ENCODE measurements at regions not wholly inside any gene's neighbourhood (a gene's known extent, or its start where the extent isn't known, plus 50 kb on each side); places are given as distances from the start of the nearest gene placed in this dataset.

DNA sequence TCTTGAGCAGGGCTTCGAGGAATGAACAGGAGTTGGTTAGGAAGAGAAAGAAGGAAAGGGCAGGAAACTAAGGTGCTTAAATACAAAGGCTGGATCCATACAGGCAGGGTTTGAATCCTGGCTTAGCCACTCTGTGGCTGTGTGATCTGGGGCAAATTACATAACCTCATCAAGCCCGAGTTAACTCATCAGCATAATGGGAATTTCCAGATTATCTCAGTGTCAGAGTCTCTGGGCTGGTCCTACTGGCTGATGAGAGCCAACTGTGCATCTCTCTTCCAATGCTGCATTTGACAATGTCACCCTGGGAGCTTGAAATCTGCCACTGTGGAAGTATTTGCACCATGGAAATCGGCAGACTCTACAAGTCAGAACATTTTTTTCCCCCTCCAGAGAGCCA, 83.8 kb upstream of the SLC6A6 start:
- DNase-seq: no peak

GRCh38 chr3:14319654-14320182, 82.7 kb upstream of the SLC6A6 start:
- DNase-seq: peak in 1 of 2 experiments; percentile 55

DNA sequence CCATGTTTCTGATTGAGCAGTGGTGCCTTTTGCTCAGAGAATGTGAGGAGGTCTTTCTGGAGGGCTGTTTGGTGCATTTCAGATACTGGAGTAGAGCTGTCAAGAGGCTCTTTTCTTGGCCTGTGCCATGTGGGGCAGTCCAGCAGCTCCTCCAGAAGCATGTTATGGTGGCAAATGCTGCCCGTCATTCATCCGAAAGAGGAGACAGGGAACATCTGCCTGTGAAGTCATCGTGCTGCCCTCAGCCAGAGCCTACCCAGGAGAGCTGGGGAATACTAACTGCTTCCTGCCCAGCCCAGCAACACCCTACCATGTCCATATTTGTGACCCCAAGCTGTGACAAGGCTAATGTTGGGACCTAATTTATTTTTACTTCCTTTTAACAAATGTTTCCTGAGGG, 82.2 kb upstream of the SLC6A6 start:
- no peak for DNase-seq

- DNase-seq: no peak
Observed at GRCh38 chr3:14322001-14322400, 80.4 kb upstream of the SLC6A6 start.

DNA sequence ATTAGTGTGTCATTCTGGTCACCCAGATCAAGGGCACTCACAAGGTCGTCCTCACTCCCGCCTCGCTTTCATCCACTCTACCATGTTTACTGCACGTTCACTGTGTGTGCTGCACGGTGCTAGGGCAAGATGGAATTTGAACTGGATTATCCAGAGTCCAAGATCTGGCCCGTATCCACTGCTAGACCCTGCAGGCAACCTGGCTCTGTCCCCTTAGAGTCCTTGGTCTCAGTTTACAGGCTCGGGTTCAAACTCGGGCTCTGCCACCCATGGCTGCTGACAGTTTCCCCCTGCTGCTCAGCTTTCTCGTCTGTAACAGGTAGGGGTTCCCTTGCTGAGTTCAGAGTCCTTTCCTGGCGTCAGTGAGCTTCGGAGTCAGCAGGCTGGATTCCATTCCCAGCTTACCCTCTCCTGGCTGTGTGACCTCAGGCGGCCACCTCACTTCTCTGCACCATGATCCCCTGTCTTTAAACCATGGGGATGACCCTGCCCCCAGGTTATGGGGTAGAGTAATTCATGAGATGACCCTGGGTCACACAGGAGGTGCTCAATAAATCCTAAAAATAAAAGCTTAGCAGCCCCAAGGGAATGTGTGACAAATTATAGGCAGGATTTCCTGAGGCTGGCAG, 79.6 kb upstream of the SLC6A6 start:
- DNase-seq: no peak

GRCh38 chr3:14323401-14324223, 78.8 kb upstream of the SLC6A6 start:
- DNase-seq: no peak

DNA sequence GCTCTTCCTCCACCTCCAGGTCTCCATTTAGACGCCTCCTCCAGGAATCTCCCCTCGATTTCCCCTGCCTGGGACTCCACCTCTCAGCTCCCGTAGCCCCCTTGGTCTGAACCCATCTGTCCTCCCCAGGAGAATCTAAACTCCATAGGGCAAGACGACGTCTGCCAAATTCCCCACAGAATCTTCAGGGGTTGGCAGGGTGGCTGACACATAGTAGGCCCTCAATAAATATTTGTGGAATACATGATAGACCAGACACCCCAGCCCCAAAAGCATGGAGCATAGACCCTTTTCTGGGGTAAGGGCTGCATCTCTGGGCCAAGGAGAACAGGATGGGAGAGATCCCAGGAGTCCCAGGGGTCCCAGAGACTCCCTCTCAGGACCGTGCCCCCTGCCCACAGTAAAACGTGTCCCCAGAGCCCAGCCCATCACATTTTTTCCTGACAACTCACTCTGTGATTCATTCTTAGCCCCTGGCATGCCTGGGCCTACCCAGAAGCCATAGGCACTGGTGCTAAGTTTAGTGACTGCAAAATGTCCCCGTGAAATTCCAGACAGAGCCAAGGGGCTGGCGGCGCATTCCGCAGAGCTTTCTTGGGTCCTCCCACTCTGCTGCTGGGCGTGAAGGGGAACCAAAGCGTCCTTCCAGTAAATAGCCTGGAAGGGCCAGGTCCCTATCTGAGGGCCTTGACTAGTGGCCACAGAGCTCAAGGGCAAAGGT, 78.0 kb upstream of the SLC6A6 start:
- DNase-seq: no peak

- no peak for DNase-seq
Observed at GRCh38 chr3:14328422-14328821, 74.0 kb upstream of the SLC6A6 start.

- DNase-seq: no peak
Observed at GRCh38 chr3:14329116-14329830, 73.1 kb upstream of the SLC6A6 start.

GRCh38 chr3:14329842-14330241, 72.6 kb upstream of the SLC6A6 start:
- no peak for DNase-seq

GRCh38 chr3:14330508-14330907, 71.9 kb upstream of the SLC6A6 start:
- no peak for DNase-seq

DNA sequence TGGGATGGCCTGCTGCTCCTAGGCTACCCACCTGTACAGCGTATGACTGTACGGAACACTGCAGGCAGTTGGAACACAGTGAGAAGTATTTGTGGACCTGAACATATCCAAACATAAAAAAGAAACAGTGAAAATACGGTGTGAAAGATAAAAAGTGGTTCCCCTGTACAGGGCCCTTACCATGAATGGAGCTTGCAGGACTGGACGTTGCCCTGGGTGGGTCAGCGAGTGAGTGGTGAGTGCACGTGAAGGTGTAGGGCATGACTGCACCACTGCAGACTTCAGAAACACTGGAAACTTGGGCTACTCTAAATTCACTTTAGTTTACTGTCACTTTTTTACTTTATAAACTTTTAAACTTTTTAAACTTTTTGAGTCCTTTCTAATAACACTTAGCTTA, 71.2 kb upstream of the SLC6A6 start:
- DNase-seq: no peak

DNA sequence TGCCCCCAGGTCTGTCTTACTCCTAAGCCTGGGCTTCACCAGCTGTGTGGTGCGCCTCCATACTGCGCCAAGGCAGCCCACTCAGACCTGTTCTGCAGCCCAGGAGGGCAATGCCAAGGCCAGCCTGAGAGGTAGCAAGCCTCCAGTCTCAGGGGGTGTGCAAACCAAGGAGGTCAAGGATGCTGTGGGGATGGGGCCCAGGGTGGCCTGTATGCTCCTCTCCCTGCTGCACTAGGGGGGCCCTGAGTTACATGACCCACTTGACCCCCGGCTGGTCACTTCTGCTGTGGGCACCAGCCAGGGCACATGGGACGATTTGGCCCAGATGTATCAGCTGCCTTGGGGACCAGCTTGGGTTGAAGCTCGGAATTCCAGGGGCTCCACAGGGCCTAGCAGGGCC, 70.0 kb upstream of the SLC6A6 start:
- DNase-seq: no peak

DNA sequence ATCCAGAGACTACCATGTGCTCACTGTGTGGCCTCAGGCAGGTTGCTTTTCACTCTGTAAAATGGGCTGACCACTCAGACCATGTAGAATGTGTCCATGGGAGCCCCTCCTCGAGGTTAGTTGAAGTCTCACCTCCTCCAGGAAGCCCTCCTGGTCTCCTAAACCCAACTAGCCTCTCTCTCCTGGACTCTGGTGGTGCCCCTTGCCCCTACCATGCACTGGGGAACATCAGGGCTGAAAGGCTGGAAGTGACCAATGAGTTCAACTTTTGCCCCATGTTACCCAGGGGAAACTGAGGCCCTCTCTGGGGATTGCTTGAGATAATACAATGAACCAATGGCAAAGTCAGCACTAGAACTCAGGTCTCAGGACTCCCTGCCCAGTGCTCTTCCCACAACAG, 69.2 kb upstream of the SLC6A6 start:
- DNase-seq: no peak

GRCh38 chr3:14333621-14334020, 68.8 kb upstream of the SLC6A6 start:
- no peak for DNase-seq

DNA sequence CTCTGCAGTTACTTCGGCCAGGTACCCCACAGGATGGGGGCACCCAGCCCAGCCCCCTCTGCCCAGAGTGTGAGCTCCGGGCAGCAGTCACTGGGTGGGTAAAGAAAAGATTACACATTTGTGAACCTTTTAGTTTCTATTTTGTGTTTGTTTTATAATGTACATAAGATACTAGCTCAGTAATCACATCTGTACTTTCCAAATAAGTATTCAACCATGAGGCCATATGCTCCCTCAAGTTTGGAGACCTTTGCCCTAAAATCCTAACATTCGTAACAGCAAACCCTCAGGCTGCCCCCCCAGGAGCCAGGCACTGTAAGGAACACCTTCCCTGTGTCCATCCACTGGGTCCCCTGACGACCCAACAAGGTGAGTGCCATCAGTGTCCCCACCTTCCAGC, 68.3 kb upstream of the SLC6A6 start:
- DNase-seq: no peak

- DNase-seq: no peak
Observed at GRCh38 chr3:14334936-14335335, 67.5 kb upstream of the SLC6A6 start.

- DNase-seq: no peak
Observed at GRCh38 chr3:14335774-14336748, 66.3 kb upstream of the SLC6A6 start.

DNA sequence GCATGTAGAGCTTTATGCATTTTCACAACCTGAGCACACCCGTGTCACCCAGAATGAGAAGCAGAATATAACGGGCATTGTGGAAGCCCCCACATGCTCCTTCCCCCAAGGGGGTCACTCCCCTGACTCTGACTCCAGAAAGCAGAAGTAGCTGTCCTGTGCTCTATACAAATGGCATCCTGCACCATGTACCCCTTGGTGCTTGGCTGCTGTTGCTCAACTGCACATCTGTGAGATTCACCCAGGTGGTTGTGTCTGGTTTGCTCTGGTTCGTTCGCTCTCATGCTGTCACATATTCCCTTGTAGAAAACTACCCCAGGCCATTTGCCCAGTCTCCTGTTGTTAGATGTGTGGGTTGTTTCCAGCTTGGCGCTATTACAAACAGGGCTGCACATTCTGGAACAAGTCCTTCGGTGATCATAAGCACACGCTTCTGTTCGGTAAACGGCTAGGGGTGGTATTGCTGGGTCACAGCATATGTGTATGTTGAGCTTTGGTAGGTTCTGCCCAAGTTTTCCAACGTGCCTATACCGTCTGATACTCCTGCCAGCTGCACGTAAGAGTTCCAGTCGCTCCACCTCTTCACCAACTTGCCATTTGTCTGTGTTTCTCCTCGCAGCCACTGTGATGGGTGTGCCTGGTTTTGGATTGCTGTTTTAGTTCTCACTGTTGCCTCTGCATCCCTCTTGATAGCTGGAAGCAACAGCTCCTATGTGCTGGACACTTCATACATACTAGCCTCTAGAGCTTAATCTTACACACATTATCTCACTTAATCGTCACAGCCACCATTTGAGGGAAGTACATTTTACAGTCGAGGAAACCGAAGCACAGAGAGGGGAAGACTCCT, 65.4 kb upstream of the SLC6A6 start:
- no peak for DNase-seq

GRCh38 chr3:14337828-14338227, 64.6 kb upstream of the SLC6A6 start:
- no peak for DNase-seq

GRCh38 chr3:14338242-14338641, 64.2 kb upstream of the SLC6A6 start:
- DNase-seq: no peak

Measured in NCI-H446 (cell line).